ENCODE measurements at regions not wholly inside any gene's neighbourhood (a gene's known extent, or its start where the extent isn't known, plus 50 kb on each side); places are given as distances from the start of the nearest gene placed in this dataset.

DNA sequence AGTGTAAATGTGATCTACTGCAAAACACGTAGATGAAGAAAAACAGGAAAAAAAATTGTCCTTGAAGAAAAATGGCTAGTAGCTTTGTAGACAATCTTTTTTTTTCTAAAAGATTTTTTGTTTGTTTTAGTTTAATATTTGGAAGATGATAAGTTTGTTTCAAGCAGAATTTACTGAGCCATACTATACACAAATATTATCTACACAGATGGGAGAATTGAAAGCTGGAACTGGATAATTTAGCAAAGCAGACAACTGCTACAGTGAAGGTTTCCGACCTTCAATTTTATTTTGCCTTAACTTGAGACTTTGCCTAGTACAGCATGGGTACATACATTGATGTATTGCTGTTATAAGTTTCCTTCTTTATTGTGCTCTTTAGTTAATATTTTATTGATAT is 313.0 kb upstream of the PDGFD start:
- Histone ChIP-seq H3K4me3 (ENCODE audit: low read length in 2 of 2) (no peak overlapping the region), H3K4me1 (ENCODE audit: insufficient read depth, low read length) (no peaks in the 10 kb centered on the region), H3K27ac (ENCODE audit: low read depth, low read length) (no peak overlapping the region), H3K27me3 (ENCODE audit: insufficient read depth, low read length) (no peaks in the 10 kb centered on the region), H3K9me3 (ENCODE audit: control insufficient read depth in 1 of 2, low read length in 2 of 2) (no peaks in the 10 kb centered on the region), H3K36me3 (ENCODE audit: insufficient read depth, low read length) (no peaks in the 10 kb centered on the region)
- Mint-ChIP-seq H3K36me3 (no peaks in the 10 kb centered on the region), H3K4me1 (no peaks in the 10 kb centered on the region), H3K9me3 (peaks cover 0 to 12% (median 6%) of the 10 kb centered on the region in 8 donors), H3K27ac (no peak overlapping the region), H3K27me3 (peaks cover 3 to 4% of the 10 kb centered on the region in 2 donors), H3K4me3 (no peak overlapping the region)
- CTCF ChIA-PET (ENCODE audit: partially characterized antibody) = no interaction called here
- POLR2A ChIA-PET (ENCODE audit: partially characterized antibody) = no interaction called here
- DNase-seq = no peak
- intact Hi-C loops (cut with micrococcal nuclease) = no loop called here

DNA sequence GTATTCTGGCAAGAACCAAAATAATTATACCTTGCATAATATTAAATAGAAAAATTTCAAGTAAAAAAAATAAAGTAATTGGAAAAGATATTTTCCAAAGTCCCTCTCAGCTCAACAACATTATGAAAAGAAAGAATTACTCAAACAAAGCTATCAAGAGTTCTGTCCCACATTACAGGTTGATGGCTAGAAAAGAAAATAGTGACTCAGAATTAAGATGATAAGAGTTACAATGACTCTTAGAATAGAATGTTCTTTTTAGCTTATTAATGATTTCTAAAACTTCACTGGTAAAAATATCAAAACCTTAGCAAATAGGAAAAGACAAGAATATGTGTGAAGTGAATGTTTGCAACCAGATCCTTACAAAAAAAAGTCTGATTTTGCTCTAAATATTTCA is 312.5 kb upstream of the PDGFD start:
- H3K27ac Mint-ChIP-seq = no peak overlapping the region
- peaks cover 0 to 8% (median 4%) of the 10 kb centered on the region in 8 donors for H3K9me3 Mint-ChIP-seq
- Histone ChIP-seq H3K36me3 (ENCODE audit: insufficient read depth, low read length) (no peaks in the 10 kb centered on the region), H3K9me3 (ENCODE audit: control insufficient read depth in 1 of 2, low read length in 2 of 2) (no peaks in the 10 kb centered on the region), H3K4me3 (ENCODE audit: low read length in 2 of 2) (no peak overlapping the region), H3K27ac (ENCODE audit: low read depth, low read length) (no peak overlapping the region), H3K27me3 (ENCODE audit: insufficient read depth, low read length) (no peaks in the 10 kb centered on the region), H3K4me1 (ENCODE audit: insufficient read depth, low read length) (no peaks in the 10 kb centered on the region)
- ChIA-PET CTCF (ENCODE audit: partially characterized antibody) (no interaction called here), POLR2A (ENCODE audit: partially characterized antibody) (no interaction called here)
- no peaks in the 10 kb centered on the region for H3K4me1 Mint-ChIP-seq
- no peak overlapping the region for H3K4me3 Mint-ChIP-seq
- H3K36me3 Mint-ChIP-seq = no peaks in the 10 kb centered on the region
- H3K27me3 Mint-ChIP-seq = peaks cover 3 to 4% of the 10 kb centered on the region in 2 donors
- no peak for DNase-seq
- intact Hi-C loops (cut with micrococcal nuclease) = no loop called here

GRCh38 chr11:104467404-104467803 is 303.5 kb upstream of the PDGFD start:
- no peaks in the 10 kb centered on the region for H3K27me3 ChIP-seq (ENCODE audit: insufficient read depth, low read length)
- H3K36me3 Mint-ChIP-seq = no peaks in the 10 kb centered on the region
- no peak overlapping the region for H3K4me3 ChIP-seq (ENCODE audit: low read length in 2 of 2)
- intact Hi-C loops (cut with micrococcal nuclease) = no loop called here
- no peak for DNase-seq
- H3K27me3 Mint-ChIP-seq = no peaks in the 10 kb centered on the region
- no peaks in the 10 kb centered on the region for H3K4me1 Mint-ChIP-seq
- H3K27ac Mint-ChIP-seq = no peak overlapping the region
- H3K27ac ChIP-seq (ENCODE audit: low read depth, low read length) = no peak overlapping the region
- H3K9me3 ChIP-seq (ENCODE audit: control insufficient read depth in 1 of 2, low read length in 2 of 2) = no peaks in the 10 kb centered on the region
- CTCF ChIA-PET (ENCODE audit: partially characterized antibody) = no interaction called here
- POLR2A ChIA-PET (ENCODE audit: partially characterized antibody) = no interaction called here
- H3K9me3 Mint-ChIP-seq = no peaks in the 10 kb centered on the region
- H3K4me3 Mint-ChIP-seq = no peak overlapping the region
- no peaks in the 10 kb centered on the region for H3K4me1 ChIP-seq (ENCODE audit: insufficient read depth, low read length)
- no peaks in the 10 kb centered on the region for H3K36me3 ChIP-seq (ENCODE audit: insufficient read depth, low read length)

DNA sequence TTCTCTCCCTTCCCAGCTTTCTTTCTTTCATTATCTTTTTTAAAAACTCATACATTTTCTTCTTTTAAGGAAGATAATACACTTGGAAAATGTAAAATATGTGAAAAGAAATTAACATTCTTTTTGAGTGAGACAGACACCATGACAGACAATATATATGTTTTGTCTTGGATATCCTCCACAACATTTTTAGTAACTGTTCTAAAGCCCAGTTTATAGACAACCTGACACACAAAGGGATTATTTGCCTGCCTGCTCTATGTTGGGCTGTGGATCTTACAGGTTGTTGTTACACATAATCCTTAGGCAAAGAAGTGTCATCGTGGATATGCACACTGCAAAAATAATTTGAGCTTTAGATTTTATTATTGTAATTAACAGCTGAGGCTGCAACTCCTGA is 301.4 kb upstream of the PDGFD start:
- Mint-ChIP-seq H3K4me1 (no peaks in the 10 kb centered on the region), H3K9me3 (no peaks in the 10 kb centered on the region), H3K4me3 (no peak overlapping the region), H3K27ac (no peak overlapping the region), H3K36me3 (no peaks in the 10 kb centered on the region), H3K27me3 (peaks cover 0 to 3% of the 10 kb centered on the region in 2 donors)
- CTCF ChIA-PET (ENCODE audit: partially characterized antibody) = interaction anchor here (1.1 kb wide), 1 partner anchor 9 kb away, joined by 4 read pairs; no protein-coding TSS in a partner anchor
- H3K27ac ChIP-seq (ENCODE audit: low read depth, low read length) = no peak overlapping the region
- DNase-seq = no peak
- no peaks in the 10 kb centered on the region for H3K36me3 ChIP-seq (ENCODE audit: insufficient read depth, low read length)
- H3K9me3 ChIP-seq (ENCODE audit: control insufficient read depth in 1 of 2, low read length in 2 of 2) = no peaks in the 10 kb centered on the region
- intact Hi-C loops (cut with micrococcal nuclease) = no loop called here
- H3K4me1 ChIP-seq (ENCODE audit: insufficient read depth, low read length) = no peaks in the 10 kb centered on the region
- POLR2A ChIA-PET (ENCODE audit: partially characterized antibody) = no interaction called here
- H3K4me3 ChIP-seq (ENCODE audit: low read length in 2 of 2) = no peak overlapping the region
- no peaks in the 10 kb centered on the region for H3K27me3 ChIP-seq (ENCODE audit: insufficient read depth, low read length)

GRCh38 chr11:104464691-104465090 is 300.7 kb upstream of the PDGFD start:
- no peaks in the 10 kb centered on the region for H3K4me1 Mint-ChIP-seq
- H3K36me3 Mint-ChIP-seq = no peaks in the 10 kb centered on the region
- intact Hi-C loops (cut with micrococcal nuclease) = no loop called here
- peaks cover 0 to 3% of the 10 kb centered on the region in 2 donors for H3K27me3 Mint-ChIP-seq
- H3K27me3 ChIP-seq (ENCODE audit: insufficient read depth, low read length) = no peaks in the 10 kb centered on the region
- no peaks in the 10 kb centered on the region for H3K9me3 Mint-ChIP-seq
- no peak overlapping the region for H3K4me3 ChIP-seq (ENCODE audit: low read length in 2 of 2)
- no peaks in the 10 kb centered on the region for H3K9me3 ChIP-seq (ENCODE audit: control insufficient read depth in 1 of 2, low read length in 2 of 2)
- H3K4me3 Mint-ChIP-seq = no peak overlapping the region
- H3K36me3 ChIP-seq (ENCODE audit: insufficient read depth, low read length) = no peaks in the 10 kb centered on the region
- ChIA-PET CTCF (ENCODE audit: partially characterized antibody) (no interaction called here), POLR2A (ENCODE audit: partially characterized antibody) (no interaction called here)
- no peak for DNase-seq
- H3K4me1 ChIP-seq (ENCODE audit: insufficient read depth, low read length) = no peaks in the 10 kb centered on the region
- H3K27ac ChIP-seq (ENCODE audit: low read depth, low read length) = no peak overlapping the region
- no peak overlapping the region for H3K27ac Mint-ChIP-seq

GRCh38 chr11:104462341-104462740 is 298.4 kb upstream of the PDGFD start:
- Mint-ChIP-seq H3K9me3 (peaks cover 0 to 2% (median 0%) of the 10 kb centered on the region in 8 donors), H3K4me3 (no peak overlapping the region), H3K27me3 (peaks cover 0 to 3% of the 10 kb centered on the region in 2 donors), H3K4me1 (no peaks in the 10 kb centered on the region), H3K27ac (no peak overlapping the region), H3K36me3 (no peaks in the 10 kb centered on the region)
- CTCF ChIA-PET (ENCODE audit: partially characterized antibody) = no interaction called here
- intact Hi-C loops (cut with micrococcal nuclease) = no loop called here
- Histone ChIP-seq H3K9me3 (ENCODE audit: control insufficient read depth in 1 of 2, low read length in 2 of 2) (no peaks in the 10 kb centered on the region), H3K4me3 (ENCODE audit: low read length in 2 of 2) (no peak overlapping the region), H3K27me3 (ENCODE audit: insufficient read depth, low read length) (no peaks in the 10 kb centered on the region), H3K4me1 (ENCODE audit: insufficient read depth, low read length) (no peaks in the 10 kb centered on the region), H3K36me3 (ENCODE audit: insufficient read depth, low read length) (no peaks in the 10 kb centered on the region), H3K27ac (ENCODE audit: low read depth, low read length) (no peak overlapping the region)
- POLR2A ChIA-PET (ENCODE audit: partially characterized antibody) = no interaction called here
- no peak for DNase-seq

DNA sequence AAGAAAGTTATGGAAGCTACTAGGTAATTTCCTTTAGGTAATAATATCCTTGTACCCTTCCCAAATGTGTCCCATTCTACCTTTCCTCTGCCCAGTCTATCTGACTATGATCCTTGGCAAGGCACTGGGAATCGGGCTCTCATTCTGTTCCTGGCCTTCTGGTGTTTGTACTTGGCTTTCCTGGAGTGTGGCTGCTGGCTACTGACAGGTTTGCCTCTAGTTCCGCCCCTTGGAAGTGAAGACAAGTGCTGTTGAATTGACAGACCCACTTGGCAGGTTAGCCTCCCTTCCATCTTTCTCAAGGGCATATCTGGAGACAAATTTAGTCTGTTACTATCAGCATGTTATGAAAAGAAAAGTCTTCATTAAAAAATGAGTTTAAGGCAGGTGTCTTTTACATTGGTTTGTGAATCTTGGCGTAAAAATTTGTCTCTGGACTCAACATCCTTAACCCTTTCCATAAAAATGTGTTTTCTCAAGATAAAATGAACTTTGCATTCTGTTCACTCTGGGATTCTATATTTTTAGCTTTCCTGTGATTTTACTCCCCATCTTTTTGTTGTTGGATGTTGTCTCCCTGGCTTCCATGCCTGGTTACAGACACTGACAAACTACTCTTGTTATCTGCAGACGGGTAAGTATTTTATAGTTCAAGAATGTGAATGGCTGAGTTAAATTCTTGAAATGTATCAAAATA is 287.4 kb upstream of the PDGFD start:
- Histone ChIP-seq H3K27me3 (ENCODE audit: insufficient read depth, low read length) (no peaks in the 10 kb centered on the region), H3K27ac (ENCODE audit: low read depth, low read length) (no peak overlapping the region), H3K4me1 (ENCODE audit: insufficient read depth, low read length) (no peaks in the 10 kb centered on the region), H3K36me3 (ENCODE audit: insufficient read depth, low read length) (no peaks in the 10 kb centered on the region), H3K4me3 (ENCODE audit: low read length in 2 of 2) (no peak overlapping the region), H3K9me3 (ENCODE audit: control insufficient read depth in 1 of 2, low read length in 2 of 2) (no peaks in the 10 kb centered on the region)
- H3K27me3 Mint-ChIP-seq = peaks cover 1 to 5% of the 10 kb centered on the region in 2 donors
- H3K4me3 Mint-ChIP-seq = no peak overlapping the region
- no peaks in the 10 kb centered on the region for H3K36me3 Mint-ChIP-seq
- DNase-seq = no peak
- CTCF ChIA-PET (ENCODE audit: partially characterized antibody) = no interaction called here
- peaks cover 0 to 2% (median under 1%) of the 10 kb centered on the region in 4 donors for H3K4me1 Mint-ChIP-seq
- H3K27ac Mint-ChIP-seq = no peak overlapping the region
- peaks cover 0 to 10% (median 0%) of the 10 kb centered on the region in 8 donors for H3K9me3 Mint-ChIP-seq
- POLR2A ChIA-PET (ENCODE audit: partially characterized antibody) = no interaction called here
- intact Hi-C loops (cut with micrococcal nuclease) = no loop called here

DNA sequence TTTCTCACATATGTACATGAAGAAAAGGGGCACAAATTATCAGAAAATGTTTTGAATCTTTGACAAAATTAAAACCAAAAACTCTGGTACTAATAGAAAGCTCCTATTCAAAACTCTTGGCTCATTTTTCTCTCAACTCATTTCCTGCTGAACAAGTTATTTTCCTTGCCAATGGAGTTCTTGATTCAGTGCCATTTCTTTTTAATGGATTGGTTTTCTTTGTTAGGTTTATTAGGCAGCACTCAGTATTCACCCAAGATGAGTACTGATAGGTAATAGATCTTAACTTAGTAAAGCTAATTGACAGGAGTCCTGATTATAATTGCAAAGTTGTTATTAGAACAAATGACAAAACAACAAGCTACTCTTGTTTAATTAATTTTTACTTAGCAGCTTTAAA is 279.4 kb upstream of the PDGFD start:
- Histone ChIP-seq H3K4me3 (ENCODE audit: low read length in 2 of 2) (no peak overlapping the region), H3K9me3 (ENCODE audit: control insufficient read depth in 1 of 2, low read length in 2 of 2) (no peaks in the 10 kb centered on the region), H3K27ac (ENCODE audit: low read depth, low read length) (no peak overlapping the region), H3K36me3 (ENCODE audit: insufficient read depth, low read length) (no peaks in the 10 kb centered on the region), H3K4me1 (ENCODE audit: insufficient read depth, low read length) (no peaks in the 10 kb centered on the region), H3K27me3 (ENCODE audit: insufficient read depth, low read length) (no peaks in the 10 kb centered on the region)
- intact Hi-C loops (cut with micrococcal nuclease) = no loop called here
- ChIA-PET CTCF (ENCODE audit: partially characterized antibody) (no interaction called here), POLR2A (ENCODE audit: partially characterized antibody) (no interaction called here)
- DNase-seq = no peak
- peaks cover 0 to 6% (median under 1%) of the 10 kb centered on the region in 8 donors for H3K9me3 Mint-ChIP-seq
- no peaks in the 10 kb centered on the region for H3K36me3 Mint-ChIP-seq
- H3K27me3 Mint-ChIP-seq = peaks cover 1 to 10% of the 10 kb centered on the region in 2 donors
- H3K4me3 Mint-ChIP-seq = no peak overlapping the region
- H3K27ac Mint-ChIP-seq = no peak overlapping the region
- H3K4me1 Mint-ChIP-seq = no peaks in the 10 kb centered on the region
